K562 (cell line): ENCODE measurements at regions not wholly inside any gene's neighbourhood (a gene's known extent, or its start where the extent isn't known, plus 50 kb on each side); places are given as distances from the start of the nearest gene placed in this dataset.

ENCODE experiments used
- GABPA ChIP-seq: fragments of 200-800 bp; sonication (Bioruptor generic); conservative IDR thresholded peaks from 2 replicates; pipeline ENCODE4 v1.6.1; 2016; ENCODE audit warnings: low read depth, missing genetic modification characterization, missing compliant biosample characterization
- HCFC1 ChIP-seq: IDR thresholded peaks from 2 replicates; pipeline ENCODE4 v1.6.1; 2012; ENCODE audit warnings: low read depth, low read length, improper control_type of control experiment
- POLR2A ChIP-seq: fragments of 450-650 bp; conservative IDR thresholded peaks from 2 replicates; pipeline ENCODE4 v1.6.1; 2016
- TAF1 ChIP-seq: IDR thresholded peaks from 2 replicates; pipeline ENCODE4 v1.6.1; 2011; ENCODE audit warnings: mild to moderate bottlenecking, low read length, moderate library complexity; ENCODE audit not compliant: insufficient read depth, control insufficient read depth, severe bottlenecking; ENCODE audit errors: extremely low read depth

GRCh38 chr6:19968201-19968600 lies 131.0 kb downstream of the ID4 start:
- TF ChIP-seq GABPA, result no peak
- TF ChIP-seq POLR2A, result no peak
- TF ChIP-seq TAF1, result no peak
- no peak for TF ChIP-seq HCFC1
